ENCODE measurements at regions not wholly inside any gene's neighbourhood (a gene's known extent, or its start where the extent isn't known, plus 50 kb on each side); places are given as distances from the start of the nearest gene placed in this dataset.
"Not testable (repeated sequence)": the region's sequence is repeated elsewhere in the genome, so short reads cannot be mapped to it uniquely, and the experiment has no call there.

GRCh38 chr15:81813215-81813614 lies 232.6 kb downstream of the MEX3B start:
- no peak for DNase-seq

DNA sequence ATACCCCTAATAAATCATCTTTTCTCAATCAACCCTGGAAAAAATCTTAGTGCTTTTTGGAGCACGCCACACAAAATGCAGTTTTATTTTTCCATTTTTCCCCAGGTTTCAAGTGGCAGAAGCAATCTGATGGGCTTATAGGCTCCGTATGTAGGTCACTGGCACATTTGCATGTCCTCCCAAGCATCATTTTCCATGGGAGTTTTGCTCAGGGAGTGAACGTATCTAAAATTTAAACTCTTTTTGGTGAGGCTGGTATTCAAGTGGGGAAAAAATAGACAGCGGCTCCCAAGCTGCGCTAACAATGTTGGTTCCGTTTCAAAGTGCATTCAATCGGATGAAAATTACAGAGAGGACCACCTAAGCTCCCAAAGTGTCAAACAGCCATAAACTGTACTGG lies 233.4 kb downstream of the MEX3B start:
- DNase-seq: no peak

- no peak for DNase-seq
These were observed 234.1 kb downstream of the MEX3B start for GRCh38 chr15:81811736-81812135.

DNA sequence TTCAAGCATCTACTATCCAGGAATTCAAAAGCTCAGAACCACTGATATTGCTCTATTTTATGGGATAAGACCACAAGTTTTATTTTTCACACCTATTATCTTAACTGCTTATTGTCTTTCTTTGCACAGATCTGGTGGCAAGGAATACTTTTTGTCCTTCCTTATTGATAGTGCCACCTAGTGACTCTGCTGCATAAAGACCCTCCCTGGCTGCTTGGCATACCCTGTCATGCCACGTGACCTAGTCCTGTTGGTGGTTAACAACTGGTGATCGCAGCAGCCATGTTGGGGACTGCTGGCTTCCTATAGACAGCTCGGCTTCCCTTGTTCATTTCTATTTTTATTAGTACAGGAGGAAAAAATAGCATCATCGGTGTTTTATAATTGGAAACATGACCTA lies 236.3 kb downstream of the MEX3B start:
- DNase-seq: no peak

DNA sequence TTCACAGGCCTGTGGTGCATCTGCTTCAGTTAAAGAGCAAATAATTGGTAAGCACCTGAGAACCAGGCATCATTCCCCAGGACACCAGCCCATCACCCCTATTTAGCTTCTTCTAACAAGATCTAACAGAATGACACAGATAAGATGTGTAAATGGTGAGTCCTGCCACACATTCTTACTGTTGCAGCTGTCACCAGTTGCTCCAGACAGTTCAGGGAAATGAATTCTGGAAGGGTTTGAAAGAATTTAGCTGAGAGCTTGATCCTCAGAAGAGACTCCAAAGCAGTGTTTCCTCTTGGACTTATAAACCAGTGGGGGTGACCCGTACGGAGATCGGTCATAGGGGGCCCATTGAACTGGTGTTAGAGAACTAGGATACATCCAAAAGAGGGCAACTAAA lies 238.0 kb downstream of the MEX3B start:
- DNase-seq: no peak

- DNase-seq: no peak
These were observed 238.6 kb downstream of the MEX3B start for GRCh38 chr15:81807186-81807585.

DNA sequence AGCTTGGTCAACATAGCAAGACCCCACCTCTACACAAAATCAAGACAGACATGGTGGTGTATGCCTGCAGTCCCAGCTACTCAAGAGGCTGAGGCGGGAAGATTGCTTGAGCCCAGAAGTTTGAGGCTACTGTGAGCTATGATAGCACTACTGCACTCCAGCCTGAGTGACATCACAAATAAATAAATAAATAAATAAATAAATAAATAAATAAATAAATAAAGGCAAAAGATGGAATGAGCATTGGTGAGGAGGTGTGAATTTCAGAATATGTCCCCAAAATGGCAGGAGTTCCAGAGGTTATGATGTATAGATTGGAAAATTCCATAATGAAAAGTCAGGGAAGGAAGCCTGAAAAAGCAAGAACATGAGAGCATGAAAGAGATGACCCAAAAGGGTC lies 249.9 kb downstream of the MEX3B start:
- DNase-seq: no peak

DNA sequence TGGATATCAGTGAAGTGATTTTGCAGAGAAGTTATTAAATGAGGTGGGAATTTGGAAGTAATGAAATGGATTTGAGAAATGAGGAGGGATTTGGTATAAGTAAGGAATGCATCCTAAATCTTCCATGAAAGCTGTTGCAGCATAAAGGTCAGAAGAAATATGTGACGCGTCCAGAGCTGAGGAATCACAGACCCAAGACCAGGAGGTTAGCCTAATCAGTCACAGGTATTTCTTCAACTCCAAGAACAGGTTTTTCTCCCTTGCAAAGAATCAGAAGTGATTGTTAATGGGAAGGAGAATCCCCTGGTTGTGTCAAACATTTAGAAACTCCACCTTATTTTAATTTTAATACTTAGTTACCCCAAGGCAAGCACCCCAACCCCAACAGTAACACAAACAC lies 253.2 kb downstream of the MEX3B start:
- DNase-seq: no peak

GRCh38 chr15:81791322-81791721 lies 254.5 kb downstream of the MEX3B start:
- not testable (repeated sequence) for DNase-seq

- no peak for DNase-seq
These were observed 256.4 kb downstream of the MEX3B start for GRCh38 chr15:81789403-81789802.

DNA sequence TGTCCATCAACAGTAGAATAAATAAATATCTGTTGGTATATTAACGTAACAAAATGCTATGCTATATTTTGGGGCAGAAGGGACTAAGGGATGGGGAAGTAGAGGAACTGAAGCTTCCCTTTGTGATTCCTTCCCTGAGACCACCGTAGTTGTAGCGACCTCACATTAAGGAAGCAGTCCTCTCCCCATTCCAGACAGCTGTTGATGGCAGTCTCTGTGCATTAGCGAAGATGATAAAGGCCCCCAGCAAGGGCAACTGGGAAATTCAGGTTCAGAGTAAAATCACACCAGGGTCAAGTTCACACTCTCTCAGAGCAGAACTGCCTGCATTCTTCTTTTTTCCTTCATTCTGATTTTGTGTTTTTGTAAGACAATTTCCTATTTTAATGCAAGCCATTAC lies 259.0 kb downstream of the MEX3B start:
- DNase-seq: no peak

- no peak for DNase-seq
These were observed 260.1 kb downstream of the MEX3B start for GRCh38 chr15:81785679-81786078.

DNA sequence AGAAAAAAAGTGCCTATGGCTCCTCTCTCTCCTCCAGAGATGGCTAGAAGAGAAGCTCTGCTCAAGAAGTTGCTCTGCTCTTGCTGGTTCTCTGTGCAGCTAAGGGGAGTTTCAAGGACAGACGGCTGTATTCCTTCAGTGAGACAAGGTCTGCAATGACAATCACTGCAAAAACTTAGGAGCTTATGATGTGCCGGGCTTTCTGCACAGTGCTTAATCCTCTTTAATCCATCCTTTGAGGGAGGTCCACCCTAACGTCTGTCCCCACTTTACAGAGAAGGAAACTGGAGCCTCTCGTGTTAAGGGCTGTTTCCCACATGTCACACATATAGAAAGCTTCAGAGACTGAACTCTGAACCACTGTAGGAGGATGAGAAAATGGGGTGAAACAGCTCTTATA lies 260.6 kb downstream of the MEX3B start:
- no peak for DNase-seq

- no peak for DNase-seq
These were observed 261.1 kb downstream of the MEX3B start for GRCh38 chr15:81784751-81785150.

DNA sequence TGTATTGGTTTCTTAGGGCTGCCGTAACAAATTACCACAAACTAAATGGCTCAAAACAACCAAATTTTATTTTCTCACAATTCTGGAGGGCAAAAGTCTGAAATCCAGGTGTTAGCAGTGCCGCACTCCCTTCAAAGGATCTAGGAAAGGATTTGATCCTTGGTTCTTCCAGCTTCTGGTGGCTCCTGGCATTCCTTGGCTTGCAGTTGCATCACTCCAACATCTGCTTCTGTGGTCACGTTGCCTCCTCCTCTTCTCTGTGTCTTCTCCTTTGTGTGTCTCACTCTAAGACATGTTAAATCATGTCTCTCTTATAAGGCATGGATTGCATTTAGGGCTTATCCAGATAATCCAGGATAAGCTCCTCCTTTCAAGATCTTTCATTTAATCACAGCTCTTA lies 262.2 kb downstream of the MEX3B start:
- DNase-seq: no peak

DNA sequence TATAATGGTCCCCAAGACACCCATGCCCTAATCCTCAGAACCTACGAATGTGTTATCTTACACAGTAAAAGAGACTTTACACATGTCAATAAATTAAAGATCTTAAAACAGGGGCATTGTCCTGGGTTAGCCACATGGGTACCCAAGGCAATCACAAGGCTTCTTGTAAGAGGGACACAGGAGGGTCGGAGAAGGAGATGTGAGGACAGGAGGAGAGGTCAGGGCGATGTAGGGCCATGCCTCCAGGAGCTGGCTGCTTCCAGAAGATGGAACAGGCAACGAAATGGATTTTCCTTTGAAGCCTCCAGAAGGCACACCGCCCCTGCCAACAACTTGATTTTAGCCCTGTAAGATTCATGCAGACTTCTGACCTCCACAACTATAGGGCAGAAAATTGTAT lies 262.7 kb downstream of the MEX3B start:
- DNase-seq: no peak

DNA sequence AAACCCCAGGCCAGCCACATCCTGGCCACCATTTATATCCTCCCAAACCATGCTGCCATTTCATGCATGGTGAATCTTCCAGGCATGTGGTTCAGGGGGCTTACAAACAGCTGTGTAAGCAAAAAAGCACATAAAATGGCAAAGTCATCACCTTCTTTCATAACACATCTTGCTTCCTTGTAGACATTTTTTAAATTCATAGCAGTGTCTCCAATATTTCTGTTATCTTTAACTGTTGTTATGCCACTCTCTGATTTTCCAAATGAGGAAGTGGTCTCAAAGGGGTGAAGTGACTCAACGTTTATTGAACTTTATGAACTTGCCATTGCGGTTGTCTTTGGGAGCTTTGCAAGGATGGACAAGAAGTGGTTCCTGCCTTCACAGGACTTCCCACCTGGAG lies 264.4 kb downstream of the MEX3B start:
- no peak for DNase-seq

DNA sequence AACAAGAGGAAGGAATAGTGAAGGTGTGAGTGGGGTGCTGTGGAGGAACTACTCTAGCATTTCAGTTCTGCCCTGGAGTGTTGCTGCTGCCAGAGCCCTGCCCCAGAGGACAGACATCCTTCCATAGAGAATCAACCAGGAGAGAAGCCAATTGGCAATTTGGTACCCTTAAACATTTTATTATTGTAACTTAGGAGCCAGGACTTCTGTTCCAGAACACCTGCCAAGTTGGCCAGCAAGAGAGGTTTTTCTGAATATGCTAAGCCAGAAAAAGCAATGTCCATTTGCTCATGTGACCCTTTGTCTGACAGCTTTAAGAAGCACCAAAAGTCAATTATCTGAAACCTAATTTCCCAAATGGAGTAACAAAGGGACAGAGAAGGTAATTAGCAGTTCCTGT lies 264.9 kb downstream of the MEX3B start:
- DNase-seq: no peak

- no peak for DNase-seq
These were observed 266.6 kb downstream of the MEX3B start for GRCh38 chr15:81779181-81779580.

DNA sequence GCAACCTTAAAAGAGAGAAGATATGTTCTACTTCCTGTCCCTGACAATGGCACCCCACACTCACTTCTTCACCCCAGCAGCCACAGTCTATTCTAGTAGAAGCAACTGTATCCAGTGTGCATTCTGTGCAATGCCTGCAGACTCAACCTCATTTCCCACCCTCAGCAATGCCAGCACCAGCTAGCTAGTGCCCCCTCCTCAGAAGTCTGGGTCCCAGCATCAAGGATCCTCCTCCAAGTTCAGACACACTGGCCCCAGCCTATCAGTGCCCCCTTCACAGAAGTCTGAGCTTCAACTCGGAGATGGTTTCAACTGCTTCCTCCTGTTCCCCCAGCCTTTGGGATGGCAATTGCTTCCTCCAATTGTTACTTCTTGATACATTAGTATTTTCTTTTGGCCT lies 268.3 kb downstream of the MEX3B start:
- DNase-seq: no peak

GRCh38 chr15:81776976-81777375 lies 268.8 kb downstream of the MEX3B start:
- no peak for DNase-seq

DNA sequence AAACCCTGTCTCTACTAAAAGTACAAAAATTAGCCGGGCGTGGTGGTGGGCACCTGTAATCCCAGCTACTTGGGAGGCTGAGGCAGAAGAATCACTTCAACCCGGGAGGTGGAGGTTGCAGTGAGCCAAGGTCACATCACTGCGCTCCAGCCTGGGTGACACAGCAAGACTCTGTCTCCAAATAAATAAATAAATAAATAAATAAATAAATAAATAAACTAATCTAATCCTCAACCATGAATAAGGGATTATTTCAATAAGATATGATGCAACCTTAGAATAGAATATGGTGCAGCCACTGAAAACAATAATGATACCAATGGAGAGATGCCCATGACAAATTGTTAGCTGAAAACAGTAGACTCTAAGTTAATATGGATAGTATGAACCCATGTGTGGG lies 270.0 kb downstream of the MEX3B start:
- not testable (repeated sequence) for DNase-seq

DNA sequence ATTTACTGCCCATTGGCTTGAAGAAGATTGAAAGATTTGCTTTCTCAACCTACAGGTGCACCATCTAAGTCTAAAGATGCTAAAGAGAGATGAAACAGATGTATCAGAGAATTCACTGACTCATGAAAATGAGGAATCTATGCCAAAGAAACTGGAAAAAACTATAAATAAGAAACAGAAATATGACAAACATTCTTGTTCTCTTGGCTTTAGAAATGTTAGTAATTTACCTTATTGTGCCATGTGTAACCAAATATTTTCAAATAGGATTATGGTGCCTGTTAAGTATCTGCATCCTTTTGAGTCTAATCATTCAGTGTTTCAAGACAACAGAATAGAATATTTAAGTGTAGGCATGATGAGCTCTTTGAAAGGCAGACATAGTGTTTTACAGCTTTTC lies 271.5 kb downstream of the MEX3B start:
- no peak for DNase-seq

GRCh38 chr15:81768773-81769172 lies 277.0 kb downstream of the MEX3B start:
- no peak for DNase-seq

DNA sequence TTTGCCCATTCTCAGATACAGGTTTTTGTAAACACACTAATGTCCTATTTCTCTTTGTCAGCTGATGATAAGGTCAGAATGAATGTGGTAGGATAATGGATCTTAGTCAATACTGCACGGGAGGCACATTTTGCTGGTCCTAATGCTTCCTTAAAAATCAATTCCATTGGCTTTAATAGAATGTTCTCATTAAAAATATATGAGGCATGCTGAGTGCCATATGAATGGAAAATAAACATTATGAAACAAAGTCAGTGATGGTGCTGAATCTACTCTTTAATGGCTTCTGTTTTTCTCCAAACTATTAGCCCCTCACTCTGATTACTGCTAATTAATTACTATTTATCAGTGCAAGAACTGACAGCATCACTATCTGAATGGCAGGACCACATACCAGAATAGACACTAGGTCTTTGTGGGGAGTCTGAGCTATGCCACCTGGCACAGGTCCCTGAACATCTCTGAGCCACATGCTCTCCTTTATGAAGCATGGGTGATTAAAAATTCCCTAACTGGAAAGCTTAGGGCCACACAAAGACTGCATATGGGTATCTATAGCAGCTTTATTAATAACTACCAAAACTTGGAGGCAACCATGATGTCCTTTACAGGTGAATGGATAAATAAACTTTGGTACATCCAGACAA lies 278.9 kb downstream of the MEX3B start:
- DNase-seq: no peak

DNA sequence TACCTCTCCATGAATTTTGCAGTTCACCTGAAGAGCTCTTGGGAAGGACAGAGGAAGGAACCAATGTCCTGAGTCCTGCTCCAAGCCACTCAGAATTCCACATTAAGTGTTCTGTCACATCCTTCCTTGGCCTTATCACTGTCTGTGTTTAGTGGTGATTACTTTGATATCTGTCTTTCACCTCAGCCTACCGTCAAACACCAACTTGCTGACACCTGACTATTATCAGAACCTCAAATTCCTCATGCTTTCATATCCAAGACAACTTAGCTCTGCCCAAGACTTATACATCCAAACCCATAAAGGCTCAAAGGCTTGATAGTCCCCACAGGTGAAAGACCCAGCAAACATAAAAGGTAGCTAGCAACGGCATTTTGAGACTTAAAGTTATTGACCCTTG lies 280.0 kb downstream of the MEX3B start:
- no peak for DNase-seq
